ENCODE measurements at regions not wholly inside any gene's neighbourhood (a gene's known extent, or its start where the extent isn't known, plus 50 kb on each side); places are given as distances from the start of the nearest gene placed in this dataset.
"Not testable (repeated sequence)": the region's sequence is repeated elsewhere in the genome, so short reads cannot be mapped to it uniquely, and the experiment has no call there.

GRCh38 chr1:190000365-190000872 lies 477.2 kb downstream of the BRINP3 start:
- peak; percentile 24 for DNase-seq (ENCODE audit: low read depth)

DNA sequence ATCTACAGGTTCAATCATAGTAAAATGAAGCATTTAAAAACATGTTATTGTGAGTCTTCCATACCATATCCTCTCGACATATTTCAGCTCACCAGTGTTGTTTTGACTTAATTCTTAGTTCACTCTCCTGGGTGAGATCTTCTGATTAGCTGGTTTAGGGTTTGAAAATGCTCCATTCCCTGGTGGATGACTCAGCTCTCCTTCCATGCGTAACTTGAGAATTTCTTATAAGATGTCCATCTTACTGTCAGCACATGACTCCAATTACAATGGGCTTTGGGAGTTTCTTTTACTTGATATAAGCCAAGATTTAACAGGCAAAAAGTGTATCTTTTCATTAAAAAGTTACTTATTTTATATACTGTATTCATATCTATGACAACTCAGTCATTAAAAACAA lies 476.5 kb downstream of the BRINP3 start:
- DNase-seq (ENCODE audit: low read depth), result no peak

- no peak for DNase-seq (ENCODE audit: low read depth)
These were observed 474.3 kb downstream of the BRINP3 start for GRCh38 chr1:190003376-190003775.

DNA sequence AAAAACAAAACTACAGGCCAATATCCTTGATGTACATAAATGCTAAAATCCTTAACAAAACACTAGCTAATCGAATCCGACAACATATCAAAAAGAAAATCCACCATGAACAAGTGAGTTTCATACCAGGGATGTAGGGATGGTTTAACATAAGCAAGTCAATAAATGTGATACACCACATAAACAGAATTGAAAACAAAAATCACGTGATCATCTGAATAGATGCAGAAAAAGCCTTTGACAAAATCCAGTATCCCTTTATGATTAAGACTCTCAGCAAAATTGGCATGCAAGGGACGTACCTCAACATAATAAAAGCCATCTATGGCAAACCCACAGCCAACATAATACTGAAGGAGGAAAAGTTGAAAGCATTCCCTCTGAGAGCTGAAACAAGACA lies 466.1 kb downstream of the BRINP3 start:
- DNase-seq (ENCODE audit: low read depth), result no peak

- not testable (repeated sequence) for DNase-seq (ENCODE audit: low read depth)
These were observed 458.5 kb downstream of the BRINP3 start for GRCh38 chr1:190019151-190019550.

- no peak for DNase-seq (ENCODE audit: low read depth)
These were observed 457.9 kb downstream of the BRINP3 start for GRCh38 chr1:190019717-190020116.

DNA sequence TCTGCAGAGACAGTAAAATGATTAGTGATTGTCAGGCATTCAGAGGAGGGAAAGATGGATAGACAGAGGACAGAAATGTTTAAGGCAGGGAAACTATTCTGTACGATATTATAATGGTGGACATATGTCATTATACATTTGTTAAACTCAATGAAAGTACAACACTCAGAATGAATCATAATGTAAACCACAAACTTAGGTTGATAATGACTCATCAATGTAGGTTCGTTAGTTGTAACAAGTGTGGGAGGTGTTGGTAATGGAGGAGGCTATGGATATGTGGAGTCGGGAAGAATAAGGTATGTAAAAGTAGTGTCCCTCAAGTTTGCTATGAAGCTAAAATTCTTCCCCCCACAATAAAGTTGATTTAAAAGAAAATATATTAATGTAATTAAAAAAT lies 455.0 kb downstream of the BRINP3 start:
- DNase-seq (ENCODE audit: low read depth), result no peak

GRCh38 chr1:190029441-190029840 lies 448.2 kb downstream of the BRINP3 start:
- no peak for DNase-seq (ENCODE audit: low read depth)

DNA sequence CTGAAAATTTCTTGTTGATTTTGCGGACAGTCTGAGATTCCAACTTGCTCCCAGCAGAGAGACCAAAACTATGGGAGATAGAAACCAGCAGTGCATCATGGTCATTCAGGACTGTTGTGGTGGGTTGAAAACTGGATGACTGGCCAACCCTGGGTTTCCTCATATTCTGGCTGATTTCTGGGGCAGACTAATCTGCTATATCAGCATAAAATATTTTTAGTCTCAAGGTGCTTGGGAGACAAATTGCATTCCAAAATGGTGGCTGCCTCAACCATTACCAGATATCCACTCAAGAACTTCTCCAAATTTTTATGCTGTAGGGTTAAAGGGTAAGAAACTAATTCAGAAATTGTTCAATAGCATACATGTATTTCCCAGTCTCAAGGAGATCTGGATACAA lies 434.0 kb downstream of the BRINP3 start:
- no peak for DNase-seq (ENCODE audit: low read depth)

GRCh38 chr1:190046231-190046630 lies 431.4 kb downstream of the BRINP3 start:
- DNase-seq (ENCODE audit: low read depth), result no peak

Measured in HS-5 (cell line).